ENCODE measurements at regions not wholly inside any gene's neighbourhood (a gene's known extent, or its start where the extent isn't known, plus 50 kb on each side); places are given as distances from the start of the nearest gene placed in this dataset.

GRCh38 chr3:187931101-187931500 is 185.8 kb upstream of the BCL6 start:
- intact Hi-C loops (cut with DNase I): no loop called here
- TF ChIP-seq CTCF (IDR thresholded peaks at IDR 0.05): no peak
- Histone ChIP-seq H3K27me3 (no peaks in the 10 kb centered on the region), H3K27ac (no peak overlapping the region), H3K4me1 (no peaks in the 10 kb centered on the region), H3K9me3 (no peaks in the 10 kb centered on the region), H3K4me3 (no peak overlapping the region), H3K36me3 (no peaks in the 10 kb centered on the region)
- ATAC-seq (no peak), DNase-seq (no peak)

GRCh38 chr3:187931770-187932278 is 186.6 kb upstream of the BCL6 start:
- H3K36me3 ChIP-seq: no peaks in the 10 kb centered on the region
- no peaks in the 10 kb centered on the region for H3K27me3 ChIP-seq
- no peak for ATAC-seq
- no peak overlapping the region for H3K27ac ChIP-seq
- H3K4me3 ChIP-seq: no peak overlapping the region
- intact Hi-C loops (cut with DNase I): no loop called here
- H3K4me1 ChIP-seq: no peaks in the 10 kb centered on the region
- no peak for DNase-seq
- H3K9me3 ChIP-seq: no peaks in the 10 kb centered on the region
- TF ChIP-seq CTCF (IDR thresholded peaks at IDR 0.05): no peak

- no peaks in the 10 kb centered on the region for H3K4me1 ChIP-seq
- H3K4me3 ChIP-seq: no peak overlapping the region
- no peak for ATAC-seq
- no peaks in the 10 kb centered on the region for H3K27me3 ChIP-seq
- no peak overlapping the region for H3K27ac ChIP-seq
- H3K36me3 ChIP-seq: no peaks in the 10 kb centered on the region
- H3K9me3 ChIP-seq: no peaks in the 10 kb centered on the region
- TF ChIP-seq CTCF (IDR thresholded peaks at IDR 0.05): no peak
- DNase-seq: no peak
- intact Hi-C loops (cut with DNase I): no loop called here
Measured at GRCh38 chr3:187932530-187932929, 187.3 kb upstream of the BCL6 start.

GRCh38 chr3:187935623-187936156 is 190.4 kb upstream of the BCL6 start:
- Histone ChIP-seq H3K27me3 (no peaks in the 10 kb centered on the region), H3K27ac (no peak overlapping the region), H3K9me3 (no peaks in the 10 kb centered on the region), H3K36me3 (no peaks in the 10 kb centered on the region), H3K4me1 (no peaks in the 10 kb centered on the region), H3K4me3 (no peak overlapping the region)
- peak; percentile 80 for ATAC-seq
- intact Hi-C loops (cut with DNase I): no loop called here
- no peak for DNase-seq
- TF ChIP-seq CTCF (IDR thresholded peaks at IDR 0.05): no peak

- ATAC-seq: no peak
- Histone ChIP-seq H3K4me3 (no peak overlapping the region), H3K4me1 (no peaks in the 10 kb centered on the region), H3K27ac (no peak overlapping the region), H3K27me3 (no peaks in the 10 kb centered on the region), H3K9me3 (no peaks in the 10 kb centered on the region), H3K36me3 (no peaks in the 10 kb centered on the region)
- no peak for TF ChIP-seq CTCF (IDR thresholded peaks at IDR 0.05)
- intact Hi-C loops (cut with DNase I): no loop called here
- no peak for DNase-seq
Measured at GRCh38 chr3:187936676-187937075, 191.4 kb upstream of the BCL6 start.

- Histone ChIP-seq H3K27me3 (no peaks in the 10 kb centered on the region), H3K4me3 (no peak overlapping the region), H3K9me3 (no peaks in the 10 kb centered on the region), H3K27ac (no peak overlapping the region), H3K36me3 (no peaks in the 10 kb centered on the region), H3K4me1 (no peaks in the 10 kb centered on the region)
- DNase-seq: no peak
- intact Hi-C loops (cut with DNase I): no loop called here
- no peak for TF ChIP-seq CTCF (IDR thresholded peaks at IDR 0.05)
- no peak for ATAC-seq
Measured at GRCh38 chr3:187939891-187940290, 194.6 kb upstream of the BCL6 start.

Data from upper lobe of right lung (tissue), 1 donor.